K562 (cell line): ENCODE measurements at regions not wholly inside any gene's neighbourhood (a gene's known extent, or its start where the extent isn't known, plus 50 kb on each side); places are given as distances from the start of the nearest gene placed in this dataset.

Experiments
- BRF1 ChIP-seq: IDR thresholded peaks from 3 replicates; pipeline ENCODE4 v1.6.1; 2011; ENCODE audit warnings: borderline replicate concordance, mild to moderate bottlenecking; ENCODE audit not compliant: insufficient read length; ENCODE audit errors: extremely low read depth
- CBX8 ChIP-seq: fragments of 200-600 bp; sonication (generic); IDR thresholded peaks from 2 replicates; pipeline ENCODE4 v1.6.1; 2012; ENCODE audit warnings: borderline replicate concordance, mixed run types, low read depth, mild to moderate bottlenecking, moderate library complexity, mixed read lengths, low read length, control low read depth, inconsistent platforms; ENCODE audit not compliant: poor library complexity, severe bottlenecking; ENCODE audit errors: extremely low read depth
- CCAR2 ChIP-seq: fragments of 200-400 bp; formaldehyde crosslinking; IDR thresholded peaks from 2 replicates; pipeline ENCODE4 v1.6.1; 2017; ENCODE audit warnings: mild to moderate bottlenecking, low read depth, low read length
- CEBPB ChIP-seq: fragments of 450-650 bp; IDR thresholded peaks from 2 replicates; pipeline ENCODE4 v1.6.1; 2016; ENCODE audit warnings: missing genetic modification characterization, missing compliant biosample characterization
- CUX1 ChIP-seq: fragments of 200-800 bp; sonication (Bioruptor generic); IDR thresholded peaks from 2 replicates; pipeline ENCODE4 v1.6.1; 2016; ENCODE audit warnings: missing genetic modification characterization, missing compliant biosample characterization
- HDAC8 ChIP-seq: fragments of 450-650 bp; IDR thresholded peaks from 2 replicates; pipeline ENCODE4 v1.6.1; 2016; ENCODE audit warnings: mild to moderate bottlenecking, missing genetic modification characterization, moderate library complexity, missing compliant biosample characterization
- KHSRP ChIP-seq: fragments of 450-650 bp; IDR thresholded peaks from 2 replicates; pipeline ENCODE4 v1.6.1; 2017
- MBD2 ChIP-seq: sonication (generic); IDR thresholded peaks from 2 replicates; pipeline ENCODE4 v1.6.1; 2016; ENCODE audit warnings: low read depth, borderline replicate concordance
- MEIS2 ChIP-seq: fragments of 450-650 bp; IDR thresholded peaks from 2 replicates; pipeline ENCODE4 v1.6.1; 2014; ENCODE audit warnings: mild to moderate bottlenecking; ENCODE audit not compliant: partially characterized antibody
- PATZ1 ChIP-seq: fragments of 250-450 bp; sonication (Bioruptor Pico); IDR thresholded peaks from 2 replicates; pipeline ENCODE4 v1.5.0; 2020; ENCODE audit warnings: mild to moderate bottlenecking, borderline replicate concordance
- PTBP1 ChIP-seq: fragments of 200-400 bp; formaldehyde crosslinking; IDR thresholded peaks from 2 replicates; pipeline ENCODE4 v1.6.1; 2017; ENCODE audit warnings: low read depth, low read length
- SMARCC2 ChIP-seq: fragments of 450-650 bp; IDR thresholded peaks from 2 replicates; pipeline ENCODE4 v1.6.1; 2017; ENCODE audit warnings: antibody characterized with exemption, moderate library complexity, mild to moderate bottlenecking, low read depth
- SMC3 ChIP-seq: conservative IDR thresholded peaks from 2 replicates; pipeline ENCODE4 v1.6.1; 2011; ENCODE audit warnings: low read depth, low read length, improper control_type of control experiment; ENCODE audit not compliant: insufficient read depth
- SNIP1 ChIP-seq: fragments of 450-650 bp; IDR thresholded peaks from 2 replicates; pipeline ENCODE4 v1.7.1; 2017; ENCODE audit warnings: low read depth, mild to moderate bottlenecking
- ZNF165 ChIP-seq: fragments of 250-450 bp; sonication (Bioruptor Pico); IDR thresholded peaks from 2 replicates; pipeline ENCODE4 v1.4.0; 2020; ENCODE audit warnings: borderline replicate concordance
- ZNF347 ChIP-seq: fragments of 450-650 bp; formaldehyde crosslinking; IDR thresholded peaks from 2 replicates; pipeline ENCODE4 v1.4.0; 2020; ENCODE audit warnings: low read depth, mild to moderate bottlenecking, moderate library complexity
- ZNF644 ChIP-seq: fragments of 200-800 bp; sonication (Bioruptor generic); IDR thresholded peaks from 2 replicates; pipeline ENCODE4 v1.6.1; 2016; ENCODE audit warnings: low read depth, missing genetic modification characterization, missing compliant biosample characterization
- TF ChIP-seq, protein P1 (sequence below): IDR thresholded peaks from 2 replicates; pipeline ENCODE4 v1.6.1; 2012; ENCODE audit warnings: low read depth, low read length, improper control_type of control experiment, borderline replicate concordance

GRCh38 chr16:79863128-79864031 lies 262.8 kb upstream of the MAF start (continued):
- no peak for TF ChIP-seq CCAR2
- TF ChIP-seq ZNF347 = no peak
- no peak for TF ChIP-seq CEBPB
- TF ChIP-seq SMARCC2 = 0 out of 2 replicates have a peak, but pooled peaks have one; percentile 48
- TF ChIP-seq CBX8 = no peak
- TF ChIP-seq PTBP1 = no peak
- 0 out of 2 replicates have a peak, but pooled peaks have one; percentile 42 for TF ChIP-seq CUX1 (CRISPR knock-in tag)
- peak; percentile 36 for TF ChIP-seq MEIS2
- TF ChIP-seq SNIP1 = no peak
- TF ChIP-seq SMC3 = no peak
- TF ChIP-seq ZNF165 (CRISPR knock-in tag) = no peak
- TF ChIP-seq MBD2 = no peak
- TF ChIP-seq PATZ1 (CRISPR knock-in tag) = no peak
- TF ChIP-seq, protein P1, sequence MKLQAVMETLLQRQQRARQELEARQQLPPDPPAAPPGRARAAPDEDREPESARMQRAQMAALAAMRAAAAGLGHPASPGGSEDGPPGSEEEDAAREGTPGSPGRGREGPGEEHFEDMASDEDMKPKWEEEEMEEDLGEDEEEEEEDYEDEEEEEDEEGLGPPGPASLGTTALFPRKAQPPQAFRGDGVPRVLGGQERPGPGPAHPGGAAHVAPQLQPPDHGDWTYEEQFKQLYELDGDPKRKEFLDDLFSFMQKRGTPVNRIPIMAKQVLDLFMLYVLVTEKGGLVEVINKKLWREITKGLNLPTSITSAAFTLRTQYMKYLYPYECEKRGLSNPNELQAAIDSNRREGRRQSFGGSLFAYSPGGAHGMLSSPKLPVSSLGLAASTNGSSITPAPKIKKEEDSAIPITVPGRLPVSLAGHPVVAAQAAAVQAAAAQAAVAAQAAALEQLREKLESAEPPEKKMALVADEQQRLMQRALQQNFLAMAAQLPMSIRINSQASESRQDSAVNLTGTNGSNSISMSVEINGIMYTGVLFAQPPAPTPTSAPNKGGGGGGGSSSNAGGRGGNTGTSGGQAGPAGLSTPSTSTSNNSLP = peak; percentile 77; the same call in 1 of the 2 replicates
- TF ChIP-seq KHSRP = no peak
- TF ChIP-seq ZNF644 (tag) = peak; percentile 66; the same call in 1 of the 2 replicates
- TF ChIP-seq HDAC8 (tag) = peak; percentile 87; the same call in 1 of the 2 replicates
- TF ChIP-seq BRF1 = no peak
